DMS114 treated with DMSO at 0.1 percent for 48 hours (cell line): ENCODE measurements at regions not wholly inside any gene's neighbourhood (a gene's known extent, or its start where the extent isn't known, plus 50 kb on each side); places are given as distances from the start of the nearest gene placed in this dataset.

ENCODE experiments used
- DNase-seq: peaks from one replicate; lab custom pipeline; 2025; ENCODE audit not compliant: unreplicated experiment; lab: John Stamatoyannopoulos, UW

DNA sequence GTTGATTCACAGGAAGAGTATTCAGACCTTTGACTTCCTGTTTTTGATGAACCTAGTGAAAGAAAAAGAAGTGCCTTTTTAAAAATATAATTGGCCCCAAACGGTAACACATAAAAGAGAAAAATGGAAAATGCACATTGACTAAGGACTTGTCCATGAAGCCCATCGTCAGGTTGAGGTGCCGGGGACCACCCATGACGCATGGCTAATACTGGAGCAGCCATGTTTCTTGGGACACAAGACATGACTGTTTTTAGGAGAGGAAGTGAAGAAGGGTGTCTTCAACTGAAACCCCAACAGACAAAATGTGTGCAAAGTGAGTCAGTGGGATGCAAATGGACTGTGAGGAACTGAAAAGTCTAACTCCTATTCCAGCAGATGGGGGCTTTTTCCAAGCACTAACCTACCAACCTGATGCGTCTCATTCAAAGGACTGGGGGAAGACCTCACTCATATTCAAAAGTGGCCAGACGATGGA is 459.4 kb downstream of the FOXO1 start:
- no peak for DNase-seq

GRCh38 chr13:40208517-40208916 is 457.9 kb downstream of the FOXO1 start:
- no peak for DNase-seq

GRCh38 chr13:40210865-40211585 is 455.4 kb downstream of the FOXO1 start:
- no peak for DNase-seq

DNA sequence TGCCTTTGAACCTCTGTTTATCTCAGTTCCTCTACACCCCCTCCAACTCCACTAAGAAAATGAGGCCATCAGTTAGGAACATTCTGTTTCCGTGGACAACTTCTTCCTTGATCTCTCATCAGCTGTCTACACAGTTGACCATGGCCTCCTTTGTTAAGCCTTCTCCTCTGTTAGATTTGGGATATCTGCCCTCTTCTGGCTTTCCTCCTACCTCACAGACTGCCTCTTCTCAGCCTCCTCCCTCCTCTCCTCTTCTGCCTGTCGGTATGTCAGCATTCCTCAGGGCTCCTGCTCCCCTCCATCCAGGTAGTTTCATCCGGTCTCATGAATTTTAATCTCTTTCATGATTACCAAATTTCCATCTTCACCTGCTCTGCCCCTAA is 454.9 kb downstream of the FOXO1 start:
- no peak for DNase-seq

DNA sequence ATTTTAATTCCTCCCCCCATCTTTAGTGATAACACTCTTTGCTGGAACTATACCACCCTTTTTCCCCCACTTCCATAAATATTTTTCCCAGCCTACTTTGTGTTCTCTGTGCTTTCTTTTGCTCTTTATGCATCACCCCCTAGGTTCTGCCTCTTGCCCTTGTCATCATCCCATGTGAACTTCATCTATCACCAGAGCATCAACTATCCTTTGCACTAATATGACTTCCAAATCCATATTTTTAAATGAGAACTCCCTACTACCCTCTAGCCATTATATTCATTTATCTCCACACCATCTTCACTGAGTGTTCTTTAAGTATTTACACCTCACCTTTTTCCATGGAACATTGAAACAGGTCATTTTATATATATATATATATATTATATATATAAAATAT is 452.7 kb downstream of the FOXO1 start:
- DNase-seq, result no peak

GRCh38 chr13:40215311-40215710 is 451.1 kb downstream of the FOXO1 start:
- no peak for DNase-seq

DNA sequence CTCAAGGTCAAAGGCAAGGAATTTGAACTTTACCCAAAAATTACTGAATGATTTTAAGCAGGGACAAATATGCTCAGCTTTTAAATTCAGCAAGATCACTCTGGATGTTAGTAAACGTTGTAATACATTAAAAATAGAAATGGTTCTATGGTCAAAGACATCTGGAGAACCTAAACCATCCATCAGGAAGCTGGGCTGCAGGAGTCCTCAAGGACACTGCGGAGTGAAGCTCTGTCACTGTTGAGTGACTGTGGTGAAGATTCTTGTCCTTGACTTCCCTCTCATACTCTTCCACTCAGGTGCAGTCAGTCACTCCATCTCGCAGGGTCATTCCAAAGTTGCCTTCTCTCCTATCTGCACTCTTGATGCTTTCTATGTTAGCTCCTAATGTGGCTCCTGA is 450.7 kb downstream of the FOXO1 start:
- no peak for DNase-seq

DNA sequence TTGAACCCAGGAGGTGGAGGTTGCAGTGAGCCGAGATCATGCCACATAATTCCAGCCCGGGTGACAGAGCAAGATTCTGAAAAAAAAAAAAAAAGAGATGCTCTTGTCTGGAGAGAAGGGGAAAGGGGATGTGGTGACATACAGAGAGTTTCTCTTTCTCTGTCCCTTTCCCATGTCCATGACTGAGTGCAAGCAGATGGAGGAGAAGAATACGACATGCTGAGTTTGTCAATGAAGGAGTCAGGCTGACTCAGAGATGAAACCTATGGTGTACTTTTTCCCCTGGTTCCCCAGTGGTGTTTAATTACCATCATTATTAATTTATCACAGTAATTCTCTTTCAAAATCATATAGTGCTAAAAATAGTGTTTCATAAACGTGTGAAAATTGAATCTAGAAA is 448.8 kb downstream of the FOXO1 start:
- no peak for DNase-seq

- DNase-seq, result no peak
Observed at GRCh38 chr13:40220299-40220935, 446.0 kb downstream of the FOXO1 start.

GRCh38 chr13:40221131-40221459 is 445.3 kb downstream of the FOXO1 start:
- no peak for DNase-seq

DNA sequence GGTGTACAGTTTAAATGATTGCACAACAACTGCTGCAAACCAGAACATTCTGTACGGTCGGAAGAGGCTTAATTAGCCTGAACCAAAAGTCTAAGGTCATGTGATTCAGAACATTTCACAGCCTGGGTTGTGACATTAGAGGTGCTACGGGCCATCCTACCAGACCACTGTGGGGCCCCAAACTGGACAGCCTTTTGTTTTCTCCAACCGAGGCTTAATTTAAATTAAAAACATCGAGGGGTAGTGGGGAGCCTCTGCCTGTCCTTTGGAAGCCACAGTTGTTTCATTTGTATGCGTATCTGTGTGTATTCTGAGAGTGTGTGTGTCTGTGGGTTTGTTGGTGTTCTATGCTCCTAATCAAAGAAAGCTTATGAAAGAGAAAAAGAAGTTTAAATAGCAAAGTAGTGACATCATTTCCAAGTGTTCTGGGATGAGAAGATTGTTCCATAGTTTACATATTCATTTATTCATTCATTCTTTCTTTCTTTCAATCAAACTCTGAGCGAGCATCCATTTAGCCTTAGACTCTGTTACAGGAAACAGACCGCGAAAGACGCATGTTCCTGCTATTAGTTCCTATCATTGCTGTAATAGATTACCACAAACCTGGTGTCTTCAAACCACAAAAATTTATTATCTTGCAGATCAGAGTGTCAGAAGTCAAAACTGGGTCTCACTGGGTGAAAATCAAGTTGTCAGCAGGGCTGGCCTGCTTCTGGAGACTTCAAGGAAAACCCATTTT is 444.8 kb downstream of the FOXO1 start:
- DNase-seq, result no peak

DNA sequence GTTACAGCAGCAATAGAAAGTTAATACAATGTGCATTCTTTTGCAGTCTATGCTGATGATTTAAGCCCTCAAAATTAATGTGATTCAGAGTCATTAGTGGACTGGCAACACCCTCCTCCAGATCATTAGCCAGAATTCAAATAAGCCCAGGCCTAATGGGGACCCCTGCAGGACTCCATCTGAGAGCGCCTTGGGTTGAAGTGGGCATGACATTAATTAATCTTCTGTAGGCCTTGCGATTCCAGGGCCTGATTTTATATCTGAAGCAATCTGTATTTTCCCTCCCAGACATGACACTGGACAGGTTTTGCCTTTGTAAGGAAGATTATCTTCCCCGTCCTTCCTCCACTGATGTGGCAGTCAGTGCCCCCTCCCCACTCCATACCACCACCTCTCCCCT is 442.9 kb downstream of the FOXO1 start:
- DNase-seq, result no peak

DNA sequence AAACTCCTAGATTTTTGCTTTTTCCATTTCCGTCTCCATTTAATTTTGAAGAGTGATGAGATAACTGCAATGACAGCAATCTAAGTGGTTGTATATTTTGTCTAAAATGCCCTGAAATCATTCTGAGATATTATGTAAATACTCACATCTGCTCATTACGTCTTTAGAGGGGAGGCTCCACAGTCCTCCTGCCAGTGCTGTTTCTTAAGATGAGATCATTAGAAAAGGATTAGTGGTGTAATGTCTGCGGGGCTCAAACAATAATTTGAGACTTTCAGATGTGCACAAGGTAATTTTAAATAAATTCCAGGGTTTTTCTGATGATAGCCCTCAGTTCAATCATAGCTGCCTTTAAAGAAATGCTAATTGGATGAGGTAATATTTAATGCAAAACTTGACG is 437.9 kb downstream of the FOXO1 start:
- no peak for DNase-seq

DNA sequence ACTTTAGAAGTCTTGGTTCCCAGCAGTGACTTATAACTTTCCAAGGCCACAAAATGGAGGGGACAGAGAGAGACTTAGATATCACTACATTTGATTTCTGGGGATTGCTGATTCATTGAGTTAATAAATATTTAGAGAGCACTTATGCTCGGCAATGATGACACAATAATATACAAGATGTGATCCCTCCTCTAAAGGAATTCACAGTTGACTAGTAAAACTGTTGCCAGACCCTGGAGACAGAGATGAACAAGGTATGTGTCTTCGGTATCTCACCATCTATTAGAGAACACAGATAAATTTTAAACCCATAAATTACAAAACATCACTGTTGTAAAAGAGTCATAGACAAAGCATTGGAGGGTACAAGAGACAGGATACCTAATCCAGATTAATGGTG is 437.5 kb downstream of the FOXO1 start:
- no peak for DNase-seq

DNA sequence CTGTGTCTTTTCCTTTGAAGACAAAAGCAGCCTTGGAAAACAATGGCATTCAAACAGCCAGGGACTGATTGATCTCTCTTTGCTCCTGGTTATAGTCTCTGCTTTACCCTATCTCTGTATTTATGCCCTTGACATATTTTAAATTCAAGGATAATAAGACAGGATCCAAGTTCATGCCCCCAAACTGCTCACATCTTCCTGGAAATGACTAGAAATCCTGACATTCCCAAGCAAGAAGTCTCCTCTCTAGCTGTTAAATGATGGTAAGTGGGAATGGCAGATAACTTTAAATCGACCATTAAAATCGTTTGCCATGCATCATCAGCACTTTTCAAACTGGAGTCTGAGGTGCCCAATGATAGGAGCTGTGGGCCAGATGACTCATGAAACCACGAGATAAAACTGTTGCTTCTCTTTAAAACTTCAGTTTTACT is 435.6 kb downstream of the FOXO1 start:
- no peak for DNase-seq

- DNase-seq, result no peak
Observed at GRCh38 chr13:40231311-40231710, 435.1 kb downstream of the FOXO1 start.

DNA sequence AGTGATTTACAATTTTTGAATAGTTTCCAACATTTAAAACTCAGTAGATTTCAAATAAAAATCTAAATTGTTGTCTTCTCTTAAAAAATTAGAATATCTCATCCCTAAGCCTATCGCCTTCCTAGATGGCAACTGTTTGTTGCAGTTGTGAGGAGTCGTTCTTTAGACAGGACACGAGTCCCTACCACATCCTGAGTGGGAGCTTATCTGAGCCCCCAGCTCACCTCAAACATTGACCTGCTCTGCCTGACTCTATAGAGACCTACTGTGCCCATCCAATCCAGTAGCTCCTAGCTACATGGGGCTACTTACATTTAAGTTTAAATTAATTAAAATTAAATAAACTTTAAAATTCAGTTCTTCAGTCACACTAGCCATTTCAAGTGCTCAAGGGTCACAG is 434.7 kb downstream of the FOXO1 start:
- no peak for DNase-seq

- no peak for DNase-seq
Observed at GRCh38 chr13:40232311-40233040, 434.0 kb downstream of the FOXO1 start.

GRCh38 chr13:40233731-40234195 is 432.7 kb downstream of the FOXO1 start:
- no peak for DNase-seq

GRCh38 chr13:40235160-40235796 is 431.2 kb downstream of the FOXO1 start:
- no peak for DNase-seq

GRCh38 chr13:40236566-40237168 is 429.8 kb downstream of the FOXO1 start:
- no peak for DNase-seq
